HG03558 (cell line): ENCODE measurements at regions not wholly inside any gene's neighbourhood (a gene's known extent, or its start where the extent isn't known, plus 50 kb on each side); places are given as distances from the start of the nearest gene placed in this dataset.
"Not testable (repeated sequence)": the region's sequence is repeated elsewhere in the genome, so short reads cannot be mapped to it uniquely, and the experiment has no call there.

Source experiments
- ATAC-seq: cut with Tn5 transposase; IDR thresholded peaks from one replicate; pipeline ENCODE4 v1.9.1; 2021; ENCODE audit warnings: moderate number of reproducible peaks; ENCODE audit not compliant: unreplicated experiment; ENCODE audit errors: extremely low read depth

DNA sequence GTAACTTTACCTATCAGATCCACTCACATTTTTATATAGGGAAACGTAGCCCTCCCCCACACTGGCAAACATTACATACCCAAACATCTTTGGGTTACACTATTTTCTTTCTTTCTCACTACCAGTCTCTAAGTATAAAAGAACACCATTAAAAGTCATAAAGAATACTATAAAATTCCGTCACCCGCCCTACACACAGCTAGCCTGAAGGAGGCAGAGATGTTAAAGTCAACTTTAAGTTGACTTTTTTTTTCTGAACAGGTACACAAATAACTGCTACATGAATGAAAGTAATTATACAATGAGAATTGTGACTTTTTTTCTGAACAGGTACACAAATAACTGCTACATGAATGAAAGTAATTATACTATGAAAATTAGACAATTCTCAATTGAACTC is 628.3 kb downstream of the NUP35 start:
- no peak for ATAC-seq

DNA sequence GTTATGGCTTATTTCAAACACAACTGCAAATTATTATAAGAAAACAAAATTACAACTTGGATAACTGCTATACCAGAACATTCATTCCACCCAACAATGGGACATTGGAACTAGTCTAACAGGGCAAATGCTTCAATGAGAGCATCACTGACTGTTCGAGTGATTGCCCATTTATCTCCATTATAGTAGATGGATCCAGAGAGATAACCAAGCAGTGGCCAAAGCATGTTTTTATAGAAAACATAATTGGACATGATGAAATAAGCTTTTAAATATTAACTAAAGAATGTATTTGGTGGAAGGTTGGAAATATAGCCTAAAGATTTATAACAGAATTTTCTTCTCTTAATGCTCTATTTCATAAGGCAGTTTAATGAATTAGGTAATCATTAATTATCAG is 634.8 kb downstream of the NUP35 start:
- ATAC-seq, result no peak

DNA sequence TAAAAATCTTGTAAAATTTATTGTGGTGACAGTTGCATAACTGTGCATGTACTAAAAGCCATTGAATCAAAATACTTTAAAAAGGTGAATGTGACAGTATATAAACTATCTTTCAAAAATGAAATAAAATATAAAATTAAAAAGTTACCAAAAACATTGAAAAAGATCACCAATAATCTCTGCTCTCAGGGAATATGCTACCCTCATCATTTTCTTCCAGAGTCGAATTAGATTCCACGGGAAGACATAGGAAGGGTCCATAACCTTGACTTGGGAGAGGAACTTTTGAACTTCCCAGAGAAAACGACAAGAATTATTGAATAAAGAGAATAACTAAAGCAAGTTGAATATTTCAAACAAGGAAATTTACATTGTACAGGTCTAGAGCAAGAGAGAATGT is 649.5 kb downstream of the NUP35 start:
- no peak for ATAC-seq

DNA sequence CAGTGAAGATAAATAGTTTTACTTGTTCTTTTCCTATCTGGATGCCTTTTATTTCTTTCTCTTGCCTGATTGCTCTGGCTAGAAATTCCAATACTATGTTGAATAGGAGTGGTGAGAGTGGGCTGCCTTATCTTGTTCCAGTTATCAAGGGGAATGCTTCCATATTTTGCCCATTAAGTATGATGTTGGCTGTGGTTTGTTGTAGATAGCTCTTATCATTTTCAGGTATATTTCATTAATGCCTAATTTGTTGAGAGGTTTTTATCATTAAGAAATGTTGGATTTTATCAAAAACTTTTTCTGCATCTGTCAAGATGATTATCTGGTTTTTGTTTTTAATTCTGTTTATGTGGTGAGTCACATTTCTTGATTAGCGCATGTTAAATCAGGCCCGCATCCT is 655.8 kb downstream of the NUP35 start:
- no peak for ATAC-seq

DNA sequence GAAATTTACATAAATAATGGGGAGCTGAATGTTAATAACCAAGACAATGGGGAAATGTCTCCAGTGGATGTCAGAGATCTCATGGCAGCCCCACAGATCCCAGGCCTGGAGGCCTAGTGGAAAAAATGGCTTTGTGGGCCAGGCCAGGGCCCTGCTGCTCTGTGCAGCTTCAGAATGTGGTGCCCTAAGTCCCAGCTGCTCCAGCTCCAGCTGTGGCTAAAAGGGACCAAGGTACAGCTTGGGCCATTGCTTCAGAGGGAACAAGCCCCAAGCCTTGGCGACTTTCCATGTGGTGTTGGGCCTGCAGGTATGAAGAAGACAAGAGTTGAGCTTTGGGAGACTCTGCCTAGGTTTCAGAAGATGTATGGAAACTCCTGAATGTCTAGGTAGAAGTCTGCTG is 658.2 kb downstream of the NUP35 start:
- ATAC-seq, result no peak

DNA sequence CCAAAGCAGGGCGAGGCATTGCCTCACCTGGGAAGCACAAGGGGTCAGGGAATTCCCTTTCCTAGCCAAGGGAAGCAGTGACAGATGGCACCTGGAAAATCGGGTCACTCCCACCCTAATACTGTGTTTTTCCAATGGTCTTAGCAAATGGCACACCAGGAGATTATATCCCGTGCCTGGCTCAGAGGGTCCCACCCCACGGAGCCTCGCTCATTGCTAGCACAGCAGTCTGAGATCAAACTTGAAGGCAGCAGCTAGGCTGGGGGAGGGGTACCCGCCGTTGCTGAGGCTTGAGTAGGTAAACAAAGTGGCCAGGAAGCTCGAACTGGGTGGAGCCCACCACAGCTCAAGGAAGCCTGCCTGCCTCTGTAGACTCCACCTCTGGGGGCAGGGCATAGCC is 664.6 kb downstream of the NUP35 start:
- not testable (repeated sequence) for ATAC-seq

DNA sequence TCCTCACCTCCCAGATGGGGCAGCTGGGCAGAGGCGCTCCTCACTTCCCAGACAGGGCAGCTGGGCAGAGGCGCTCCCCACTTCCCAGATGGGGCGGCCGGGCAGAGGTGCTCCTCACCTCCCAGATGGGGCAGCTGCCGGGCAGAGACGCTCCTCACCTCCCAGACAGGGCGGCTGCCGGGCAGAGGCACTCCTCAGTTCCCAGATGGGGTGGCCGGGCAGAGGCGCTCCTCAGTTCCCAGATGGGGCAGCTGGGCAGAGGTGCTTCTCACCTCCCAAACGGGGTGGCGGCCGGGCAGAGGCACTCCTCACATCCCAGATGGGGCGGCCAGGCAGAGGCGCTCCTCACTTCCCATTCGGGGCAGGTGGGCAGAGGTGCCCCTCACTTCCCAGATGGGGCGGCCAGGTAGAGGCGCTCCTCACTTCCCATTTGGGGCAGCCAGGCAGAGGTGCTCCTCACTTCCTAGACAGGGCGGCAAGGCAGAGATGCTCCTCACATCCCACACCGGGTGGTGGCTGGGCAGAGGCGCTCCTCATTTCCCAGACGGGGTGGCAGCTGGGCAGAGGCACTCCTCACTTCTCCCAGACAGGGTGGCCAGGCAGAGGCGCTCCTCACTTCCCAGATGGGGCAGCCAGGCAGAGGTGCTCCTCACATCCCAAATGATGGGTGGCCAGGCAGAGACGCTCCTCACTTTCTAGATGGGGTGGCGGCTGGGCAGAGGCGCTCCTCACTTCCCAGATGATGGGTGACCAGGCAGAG is 668.1 kb downstream of the NUP35 start:
- ATAC-seq, result not testable (repeated sequence)

DNA sequence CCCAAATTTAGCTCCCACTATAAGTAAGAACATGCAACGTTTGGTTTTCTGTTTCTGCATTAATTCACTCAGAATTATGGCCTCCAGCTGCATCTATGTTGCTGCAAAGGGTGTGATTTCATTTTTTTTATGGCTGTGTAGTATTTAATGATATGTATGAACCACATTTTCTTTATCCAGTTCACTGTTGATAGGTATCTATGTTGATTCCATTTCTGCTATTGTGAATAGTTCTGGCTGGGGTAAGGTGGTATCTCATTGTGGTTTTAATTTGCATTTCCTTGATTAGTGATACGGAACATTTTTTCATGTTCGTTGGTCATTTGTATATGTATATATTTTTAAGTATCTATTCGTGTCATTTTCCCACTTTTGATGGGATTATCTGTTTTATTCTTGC is 674.3 kb downstream of the NUP35 start:
- ATAC-seq, result no peak

DNA sequence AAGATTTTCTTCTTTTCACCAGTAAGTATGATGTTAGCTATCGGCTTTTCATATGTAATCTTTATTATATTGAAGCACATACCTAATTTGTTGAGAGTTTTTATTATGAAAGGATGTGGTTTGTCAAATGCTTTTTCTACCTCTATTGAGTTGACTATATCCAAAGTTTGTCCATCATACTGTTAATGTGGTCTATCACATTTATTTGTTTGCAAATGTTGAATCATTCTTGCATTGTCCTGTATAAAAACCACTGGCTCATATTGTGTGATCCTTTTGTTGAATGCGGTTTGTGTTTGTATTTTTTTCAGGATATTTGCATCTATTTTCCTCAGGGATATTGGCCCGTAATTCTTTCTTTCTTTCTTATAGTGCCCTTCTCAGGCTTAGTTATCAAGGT is 675.5 kb downstream of the NUP35 start:
- ATAC-seq, result no peak

DNA sequence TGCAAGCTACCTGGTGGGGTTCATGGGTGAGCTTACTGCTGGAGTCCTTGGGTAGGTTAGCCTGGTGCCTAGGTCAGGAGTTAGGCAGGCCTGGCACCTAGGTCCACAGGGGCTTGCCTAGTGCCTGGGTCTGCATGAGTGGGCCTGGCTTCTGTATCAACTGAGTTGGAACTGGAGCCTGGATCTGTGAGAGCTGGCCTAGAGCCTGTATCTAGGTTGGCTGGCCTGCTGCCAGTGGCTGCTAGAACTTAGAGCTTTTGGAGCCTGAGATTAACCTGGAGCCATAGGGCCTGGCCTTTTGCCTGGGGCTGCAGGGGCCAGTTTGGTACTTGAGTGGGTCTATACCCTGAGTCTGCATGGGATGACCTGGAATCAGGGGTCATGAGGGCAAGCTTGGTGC is 679.4 kb downstream of the NUP35 start:
- ATAC-seq, result no peak

DNA sequence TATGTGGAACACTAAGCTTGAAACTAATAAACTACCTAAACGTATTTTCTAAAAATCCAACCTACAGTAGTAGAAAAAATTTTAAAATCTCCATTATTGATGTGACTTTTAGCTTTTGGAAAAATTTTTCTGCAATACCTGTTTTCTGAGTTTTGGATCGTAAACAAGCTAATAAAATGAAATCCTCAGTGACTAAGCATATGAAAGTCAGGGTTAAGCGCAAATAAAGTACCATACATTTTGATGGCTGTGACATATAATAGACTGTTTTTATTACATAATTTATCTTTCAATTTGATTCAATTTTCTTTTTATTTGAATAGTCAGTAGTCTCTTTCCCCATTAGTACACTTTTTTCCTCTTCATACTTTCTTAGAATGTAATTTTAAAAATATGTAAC is 683.6 kb downstream of the NUP35 start:
- no peak for ATAC-seq

DNA sequence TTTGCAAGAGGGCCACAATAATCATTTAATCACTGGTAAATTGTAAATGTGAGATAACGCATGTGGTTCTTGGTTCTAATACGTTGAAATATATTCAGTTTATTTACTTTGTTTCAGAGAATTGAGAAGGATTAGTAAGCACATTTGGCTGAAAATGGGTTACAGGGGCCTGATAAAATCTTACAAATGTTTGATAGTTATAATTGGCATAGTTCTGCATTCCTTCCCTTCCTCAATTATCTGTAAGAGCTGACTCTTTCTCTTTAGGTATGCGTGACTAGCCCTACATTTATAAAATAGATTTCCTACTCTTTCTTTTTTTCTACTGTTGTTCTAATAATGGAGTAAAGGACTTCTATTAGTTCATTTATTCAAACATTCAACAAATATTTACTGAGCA is 685.2 kb downstream of the NUP35 start:
- no peak for ATAC-seq

DNA sequence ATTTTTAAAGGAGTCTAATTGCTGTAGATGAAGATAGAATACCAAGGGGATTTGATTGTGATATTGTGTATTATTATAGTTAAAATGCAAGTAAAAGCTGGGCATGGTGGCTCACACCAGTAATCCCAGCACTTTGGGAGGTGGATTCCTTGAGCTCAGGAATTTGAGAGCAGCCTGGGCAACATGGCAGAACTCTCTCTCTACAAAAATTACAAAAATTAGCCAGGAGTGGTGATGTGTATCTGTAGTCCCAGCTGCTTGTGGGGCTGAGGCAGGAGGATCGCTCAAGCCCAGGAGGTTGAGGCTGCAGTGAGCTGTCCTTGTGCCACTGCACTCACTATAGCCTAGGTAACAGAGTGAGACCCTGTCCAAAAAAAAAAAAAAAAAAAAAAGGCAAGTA is 687.0 kb downstream of the NUP35 start:
- no peak for ATAC-seq

DNA sequence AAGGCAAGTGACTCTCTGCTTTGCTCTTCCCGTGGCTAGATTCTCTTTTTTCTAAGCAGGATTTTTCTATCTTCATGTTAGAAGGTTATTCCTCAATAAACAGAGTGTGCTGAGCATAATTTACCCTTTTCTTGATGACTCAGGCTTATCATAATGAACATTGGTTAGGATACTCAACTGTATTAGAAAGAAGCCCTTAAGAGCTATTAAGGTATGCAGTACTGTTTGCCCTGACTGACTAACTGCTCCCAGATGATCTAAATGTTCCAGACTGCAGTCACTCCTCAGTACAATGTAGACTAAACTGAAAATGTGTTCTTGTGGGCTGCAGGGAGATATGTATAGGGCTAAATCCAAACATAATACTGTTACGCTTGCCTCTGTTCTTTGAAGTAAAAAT is 687.8 kb downstream of the NUP35 start:
- ATAC-seq, result no peak

DNA sequence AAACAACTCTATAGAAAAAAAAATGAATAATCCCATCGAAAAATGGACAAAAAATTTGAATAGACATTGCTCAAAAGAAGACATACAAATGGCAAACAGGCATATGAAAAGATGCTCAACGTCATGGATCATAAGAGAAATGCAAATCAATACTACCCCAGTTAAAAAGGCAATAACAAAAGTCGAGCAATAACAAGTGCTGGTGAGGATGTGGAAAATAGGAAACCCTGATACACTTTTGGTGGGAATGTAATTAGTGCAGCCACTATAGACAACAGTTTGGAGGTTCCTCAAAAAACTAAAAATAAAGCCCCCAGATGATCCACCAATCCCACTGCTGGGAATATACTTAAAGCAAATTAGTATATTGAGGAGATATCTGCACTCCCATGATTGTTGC is 701.5 kb downstream of the NUP35 start:
- ATAC-seq, result no peak

DNA sequence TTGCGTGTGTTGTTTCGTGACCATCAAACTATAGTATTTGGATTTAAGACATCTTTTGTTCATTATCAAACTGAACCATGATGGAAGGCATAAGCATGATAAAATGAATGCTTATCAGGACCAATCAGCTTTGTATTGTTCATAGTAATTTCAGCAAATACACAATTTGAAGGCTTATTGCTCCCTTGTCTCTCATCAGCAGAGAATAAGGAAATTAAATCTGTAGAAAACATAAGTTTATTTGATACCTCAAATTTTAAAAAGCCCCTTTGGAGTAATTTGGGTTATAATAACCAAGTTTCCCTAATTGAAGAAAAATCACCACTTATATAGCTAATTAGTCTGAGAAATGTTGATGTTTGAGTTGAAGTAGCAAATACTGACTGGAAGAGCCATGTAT is 705.7 kb downstream of the NUP35 start:
- no peak for ATAC-seq

DNA sequence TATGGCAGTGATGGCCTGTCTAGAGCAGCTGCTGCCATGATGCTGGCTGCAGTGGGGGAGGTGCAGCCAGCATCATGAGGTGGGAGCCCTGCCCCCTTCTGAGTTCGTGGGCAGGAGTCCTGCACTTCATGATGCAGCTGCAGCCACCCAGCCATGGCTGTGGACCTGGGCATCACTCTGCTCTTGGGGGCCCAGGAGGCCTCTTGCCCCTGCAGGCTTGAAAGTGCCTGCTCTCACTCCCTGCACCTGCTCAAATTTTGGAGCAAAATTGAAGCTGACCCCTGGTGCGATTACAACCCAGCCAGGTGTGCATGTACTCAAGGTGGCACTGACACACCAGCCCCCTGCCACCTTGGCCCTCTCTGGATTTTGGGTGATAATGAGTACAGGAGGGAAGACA is 712.9 kb downstream of the NUP35 start:
- no peak for ATAC-seq

DNA sequence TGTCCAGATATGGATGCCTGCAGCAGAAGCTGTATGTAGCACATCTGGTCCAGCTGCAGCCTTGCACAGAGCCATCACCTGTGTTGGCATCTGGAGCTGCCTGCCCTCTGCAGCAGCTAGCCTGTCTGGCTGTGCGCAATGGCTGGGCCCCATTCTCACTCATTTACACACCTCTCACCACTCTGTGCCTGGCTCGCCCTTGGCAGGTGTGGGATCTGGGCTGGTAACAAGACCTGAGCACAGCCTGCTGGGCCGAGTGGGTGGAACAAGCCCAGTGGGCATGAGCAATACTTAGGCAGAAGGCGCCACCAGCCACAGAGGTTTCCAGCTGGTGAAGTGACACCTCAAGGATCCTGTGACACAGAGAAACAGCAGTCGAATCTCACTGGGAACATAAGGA is 714.1 kb downstream of the NUP35 start:
- no peak for ATAC-seq

DNA sequence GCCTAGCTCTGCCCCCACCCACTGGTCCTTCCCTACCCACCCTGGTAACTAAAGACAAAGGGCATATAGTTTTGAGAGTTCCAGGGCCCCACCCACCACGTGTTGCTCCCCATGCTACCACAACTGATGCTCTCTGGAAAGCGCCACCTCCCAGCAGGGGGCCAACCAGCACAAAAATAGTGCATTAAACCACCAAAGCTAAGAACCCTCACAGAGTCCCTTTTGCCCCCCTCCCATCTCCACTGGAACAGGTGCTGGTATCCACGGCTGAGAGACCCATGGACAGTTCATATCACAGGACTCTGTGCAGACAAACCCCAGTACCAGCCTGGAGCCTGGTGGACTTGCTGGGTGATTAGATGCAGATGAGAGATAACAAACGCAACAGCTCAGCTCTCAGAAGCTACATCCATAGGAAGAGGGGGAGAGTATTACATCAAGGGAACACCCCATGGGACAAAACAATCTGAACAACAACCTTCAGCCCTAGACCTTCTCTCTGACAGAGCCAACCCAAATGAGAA is 715.9 kb downstream of the NUP35 start:
- ATAC-seq, result no peak

DNA sequence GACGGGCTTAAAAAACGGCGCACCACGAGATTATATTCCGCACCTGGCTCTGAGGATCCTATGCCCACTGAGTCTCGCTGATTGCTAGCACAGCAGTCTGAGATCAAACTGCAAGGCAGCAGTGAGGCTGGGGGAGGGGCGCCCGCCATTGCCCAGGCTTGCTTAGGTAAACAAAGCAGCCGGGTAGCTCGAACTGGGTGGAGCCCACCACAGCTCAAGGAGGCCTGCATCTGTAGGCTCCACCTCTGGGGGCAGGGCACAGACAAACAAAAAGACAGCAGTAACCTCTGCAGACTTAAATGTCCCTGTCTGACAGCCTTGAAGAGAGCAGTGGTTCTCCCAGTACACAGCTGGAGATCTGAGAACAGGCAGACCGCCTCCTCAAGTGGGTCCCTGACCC is 725.6 kb downstream of the NUP35 start:
- ATAC-seq, result not testable (repeated sequence)

DNA sequence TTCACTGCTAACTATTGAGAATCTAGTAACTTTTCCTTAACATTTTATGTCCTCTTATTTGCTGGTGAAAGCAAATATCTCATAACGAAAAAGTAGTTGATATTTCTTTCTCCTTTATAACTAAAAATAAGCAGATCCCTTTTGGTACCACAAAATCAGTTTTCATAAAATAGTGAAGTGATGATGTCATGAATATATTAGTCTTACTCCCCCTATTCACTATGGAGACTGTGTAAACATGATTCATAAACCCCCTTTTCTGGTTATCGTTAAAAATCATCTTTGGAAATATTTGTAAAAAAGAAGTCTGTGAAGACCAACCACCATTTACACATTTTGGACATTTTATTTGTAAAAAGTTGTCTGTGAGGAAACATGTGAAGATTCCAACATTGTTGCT is 734.9 kb downstream of the NUP35 start:
- no peak for ATAC-seq

DNA sequence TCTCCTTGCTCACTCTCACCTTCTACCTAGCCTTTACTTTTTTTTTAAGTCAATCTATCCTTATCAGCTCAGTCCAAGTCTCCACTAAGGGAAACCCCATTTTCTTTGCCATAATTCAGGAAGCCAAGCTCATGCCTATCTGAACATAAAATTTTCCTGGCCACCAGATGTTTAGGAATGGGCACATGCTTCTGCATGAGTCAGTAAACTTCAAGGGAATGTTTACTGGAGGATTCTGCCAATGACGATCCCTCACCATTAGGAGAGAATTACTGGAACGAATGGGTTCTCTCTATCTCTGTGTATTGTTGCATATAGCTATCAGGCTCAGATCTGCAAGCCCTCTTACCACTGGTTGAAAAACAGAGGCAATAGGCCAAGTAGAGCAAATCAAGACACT is 731.7 kb upstream of the ZNF804A start:
- no peak for ATAC-seq
